GM06990 (cell line): ENCODE measurements at regions not wholly inside any gene's neighbourhood (a gene's known extent, or its start where the extent isn't known, plus 50 kb on each side); places are given as distances from the start of the nearest gene placed in this dataset.

ENCODE experiments used
- DNase-seq: peaks from one replicate; pipeline ENCODE4 v3.0.0-alpha.2; 2011; ENCODE audit not compliant: insufficient read length; ENCODE audit errors: extremely low read depth
- H3K27me3 ChIP-seq: replicated peaks from 2 replicates; pipeline ENCODE4 v1.6.0; 2011; ENCODE audit warnings: low read length; ENCODE audit not compliant: control insufficient read depth, insufficient read depth
- H3K36me3 ChIP-seq: 2 replicates; pipeline ENCODE4 v1.5.1; 2011; ENCODE audit warnings: low read length; ENCODE audit not compliant: control insufficient read depth, insufficient read depth
- H3K4me3 ChIP-seq: replicated peaks from 2 replicates; pipeline ENCODE4 v1.5.1; 2011; ENCODE audit warnings: low read depth, mild to moderate bottlenecking, control low read depth, low read length
- CTCF ChIP-seq: IDR thresholded peaks from 2 replicates; pipeline ENCODE4 v1.5.1; 2011; ENCODE audit warnings: low read length, control low read depth, mild to moderate bottlenecking, inconsistent platforms; ENCODE audit not compliant: insufficient read depth, poor library complexity, severe bottlenecking

- Histone ChIP-seq H3K4me3 (peak overlapping the region; percentile 81), H3K27me3 (no peaks in the 10 kb centered on the region), H3K36me3 (no peaks in the 10 kb centered on the region)
- no peak for TF ChIP-seq CTCF
- DNase-seq, result no peak
These were observed 414.5 kb downstream of the PCNX1 start for GRCh38 chr14:71321574-71322315.

GRCh38 chr14:71322655-71323250 lies 415.5 kb downstream of the PCNX1 start:
- peak overlapping the region; percentile 81 for H3K4me3 ChIP-seq
- TF ChIP-seq CTCF, result peak; percentile 74
- H3K36me3 ChIP-seq, result no peaks in the 10 kb centered on the region
- H3K27me3 ChIP-seq, result no peaks in the 10 kb centered on the region
- DNase-seq, result peak; percentile 52

GRCh38 chr14:71324767-71325272 lies 417.6 kb downstream of the PCNX1 start:
- Histone ChIP-seq H3K27me3 (no peaks in the 10 kb centered on the region), H3K4me3 (peak overlapping the region; percentile 57), H3K36me3 (no peaks in the 10 kb centered on the region)
- peak; percentile 44 for DNase-seq
- TF ChIP-seq CTCF, result no peak

- Histone ChIP-seq H3K27me3 (no peaks in the 10 kb centered on the region), H3K36me3 (no peaks in the 10 kb centered on the region), H3K4me3 (no peak overlapping the region)
- no peak for TF ChIP-seq CTCF
- no peak for DNase-seq
These were observed 420.4 kb downstream of the PCNX1 start for GRCh38 chr14:71327691-71328090.

- DNase-seq, result no peak
- TF ChIP-seq CTCF, result no peak
- Histone ChIP-seq H3K27me3 (no peaks in the 10 kb centered on the region), H3K4me3 (no peak overlapping the region), H3K36me3 (no peaks in the 10 kb centered on the region)
These were observed 420.9 kb downstream of the PCNX1 start for GRCh38 chr14:71328183-71328582.
